Activated naive CD4-positive, alpha-beta T cell treated with anti-CD3 and anti-CD28 coated beads for 36 hours (primary cell): ENCODE measurements at regions not wholly inside any gene's neighbourhood (a gene's known extent, or its start where the extent isn't known, plus 50 kb on each side); places are given as distances from the start of the nearest gene placed in this dataset.
"Not testable (repeated sequence)": the region's sequence is repeated elsewhere in the genome, so short reads cannot be mapped to it uniquely, and the experiment has no call there.

Experiments
- CTCF ChIA-PET: fragments of 350-600 bp; sonication (Branson Sonifier 250); formaldehyde crosslinking; loops from one replicate; lab custom pipeline; 2021; ENCODE audit warnings: antibody characterized with exemption; lab: Charles Lee
- DNase-seq: peaks from one replicate; pipeline ENCODE4 v3.0.0-alpha.2; 2020
- H3K27ac Mint-ChIP-seq: one replicate; pipeline ENCODE4 v1.8.0; 2021; ENCODE audit warnings: mild to moderate bottlenecking, mixed read lengths
- H3K27me3 Mint-ChIP-seq: one replicate; pipeline ENCODE4 v1.8.0; 2021; ENCODE audit warnings: low read depth, mixed read lengths
- H3K36me3 Mint-ChIP-seq: one replicate; pipeline ENCODE4 v1.8.0; 2021; ENCODE audit warnings: low read depth, mixed read lengths
- H3K4me1 Mint-ChIP-seq: one replicate; pipeline ENCODE4 v1.8.0; 2021; ENCODE audit warnings: low read depth, mixed read lengths
- H3K4me3 Mint-ChIP-seq: one replicate; pipeline ENCODE4 v1.8.0; 2021; ENCODE audit warnings: mild to moderate bottlenecking, moderate library complexity, mixed read lengths
- H3K9me3 Mint-ChIP-seq: one replicate; pipeline ENCODE4 v1.8.0; 2021; ENCODE audit warnings: mixed read lengths
- intact Hi-C: fragments of 100-400 bp; cut with micrococcal nuclease; formaldehyde crosslinking; loops from one replicate; pipeline ENCODE4 v1.15.1; 2023

DNA sequence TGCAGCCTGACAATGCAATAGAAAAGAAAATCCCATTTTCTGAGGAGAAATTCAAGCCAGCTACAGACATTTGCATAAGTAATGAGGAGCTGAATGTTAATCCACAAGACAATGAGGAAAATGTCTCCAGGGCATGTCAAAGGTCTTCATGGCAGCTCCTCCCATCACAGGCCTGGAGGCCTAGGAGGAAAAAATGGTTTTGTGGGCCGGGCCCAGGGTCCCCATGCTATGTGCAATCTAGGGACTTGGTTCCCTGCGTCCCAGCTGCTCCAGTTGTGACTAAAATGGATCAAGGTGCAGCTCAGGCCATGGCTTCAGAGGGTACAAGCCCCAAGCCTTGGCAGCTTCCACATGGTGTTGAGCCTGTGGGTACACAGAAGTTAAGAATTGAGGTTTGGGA is 132.5 kb upstream of the PARD3B start:
- H3K9me3 Mint-ChIP-seq, result peaks cover 18% of the 10 kb centered on the region
- H3K4me3 Mint-ChIP-seq, H3K27ac Mint-ChIP-seq, H3K27me3 Mint-ChIP-seq, intact Hi-C loops, DNase-seq, H3K36me3 Mint-ChIP-seq, H3K4me1 Mint-ChIP-seq, CTCF ChIA-PET: not testable (repeated sequence)

GRCh38 chr2:204415406-204416181 is 129.7 kb upstream of the PARD3B start:
- H3K27me3 Mint-ChIP-seq, result peaks cover 11% of the 10 kb centered on the region
- CTCF ChIA-PET, result no interaction called here
- intact Hi-C loops, result no loop called here

GRCh38 chr2:204416236-204416635 is 129.0 kb upstream of the PARD3B start:
- CTCF ChIA-PET, result no interaction called here
- peaks cover 3% of the 10 kb centered on the region for H3K36me3 Mint-ChIP-seq
- peaks cover 18% of the 10 kb centered on the region for H3K9me3 Mint-ChIP-seq
- H3K4me1 Mint-ChIP-seq, result no peaks in the 10 kb centered on the region
- no peak for DNase-seq
- H3K27ac Mint-ChIP-seq, result no peak overlapping the region
- no peak overlapping the region for H3K4me3 Mint-ChIP-seq
- intact Hi-C loops, result no loop called here
- H3K27me3 Mint-ChIP-seq, result peaks cover 11% of the 10 kb centered on the region

More at GRCh38 chr2:204415406-204416181, 129.7 kb upstream of the PARD3B start:
- Mint-ChIP-seq H3K27ac (no peak overlapping the region), H3K9me3 (peaks cover 18% of the 10 kb centered on the region), H3K4me1 (no peaks in the 10 kb centered on the region), H3K36me3 (peaks cover 3% of the 10 kb centered on the region), H3K4me3 (no peak overlapping the region)
- DNase-seq, result no peak

DNA sequence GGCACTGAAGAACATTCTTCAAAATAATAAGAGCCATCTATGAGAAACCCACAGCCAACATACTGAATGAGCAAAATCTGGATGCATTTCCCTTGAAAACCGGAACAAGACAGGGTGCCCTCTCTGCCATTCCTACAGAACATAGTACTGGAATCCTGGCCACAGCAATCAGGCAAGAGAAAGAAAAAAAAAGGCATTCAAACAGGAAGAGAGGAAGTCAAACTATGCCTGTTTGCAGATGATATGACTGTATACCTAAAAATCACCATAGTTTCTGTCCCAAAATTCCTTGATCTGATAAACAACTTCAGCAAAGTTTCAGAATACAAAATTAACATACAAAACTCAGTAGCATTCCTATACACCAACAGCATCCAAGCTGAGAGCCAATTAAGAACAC is 119.5 kb upstream of the PARD3B start:
- Mint-ChIP-seq H3K4me1 (no peaks in the 10 kb centered on the region), H3K27me3 (peaks cover 19% of the 10 kb centered on the region), H3K4me3 (no peak overlapping the region), H3K27ac (no peak overlapping the region), H3K9me3 (peaks cover 6% of the 10 kb centered on the region), H3K36me3 (no peaks in the 10 kb centered on the region)
- intact Hi-C loops, result no loop called here
- DNase-seq, result no peak
- CTCF ChIA-PET, result no interaction called here

DNA sequence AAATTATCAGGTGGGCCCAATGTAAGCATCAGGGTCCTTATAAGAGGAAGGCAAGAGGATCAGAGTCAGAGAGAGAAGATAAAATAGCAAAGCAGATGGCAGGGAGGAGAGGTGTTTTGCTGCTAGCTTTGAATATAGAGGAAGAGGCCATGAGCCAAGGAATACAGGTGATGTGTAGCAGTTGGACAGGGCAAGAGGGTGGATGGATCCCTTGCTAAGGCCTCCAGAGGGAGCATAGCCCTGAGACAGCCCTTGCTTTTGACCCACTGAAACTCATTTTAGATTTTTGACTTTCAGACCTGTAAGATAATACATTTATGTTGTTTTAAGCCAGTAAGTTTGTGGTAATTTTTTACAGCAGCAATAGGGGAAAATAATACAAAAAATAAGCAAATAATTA is 116.6 kb upstream of the PARD3B start:
- H3K9me3 Mint-ChIP-seq, result peaks cover 13% of the 10 kb centered on the region
- no peaks in the 10 kb centered on the region for H3K4me1 Mint-ChIP-seq
- H3K4me3 Mint-ChIP-seq, result no peak overlapping the region
- H3K27ac Mint-ChIP-seq, result no peak overlapping the region
- CTCF ChIA-PET, result interaction anchor here (0.6 kb wide), 1 partner anchor 32 kb away, joined by 7 read pairs; no protein-coding TSS in a partner anchor
- intact Hi-C loops, result no loop called here
- DNase-seq, result no peak
- peaks cover 15% of the 10 kb centered on the region for H3K27me3 Mint-ChIP-seq
- no peaks in the 10 kb centered on the region for H3K36me3 Mint-ChIP-seq

DNA sequence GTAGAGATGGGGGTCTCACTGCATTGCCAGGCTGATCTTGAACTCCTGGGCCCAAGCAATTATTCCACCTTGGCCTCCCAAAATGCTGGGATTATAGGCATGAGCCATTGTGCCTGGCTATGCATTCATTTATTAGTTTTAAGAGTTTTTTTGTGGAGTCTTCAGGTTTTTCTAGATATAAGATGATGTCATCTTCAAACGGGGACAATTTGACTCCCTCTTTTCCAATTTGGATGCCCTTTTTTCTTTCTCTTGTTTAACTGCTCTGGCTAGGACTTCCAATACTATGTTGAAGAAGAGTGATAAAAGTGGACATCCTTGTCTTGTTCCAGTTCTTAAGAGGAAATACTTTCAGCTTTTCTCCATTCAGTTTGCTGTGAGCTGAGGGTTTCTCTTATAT is 113.7 kb upstream of the PARD3B start:
- DNase-seq, result no peak
- intact Hi-C loops, result no loop called here
- Mint-ChIP-seq H3K36me3 (no peaks in the 10 kb centered on the region), H3K9me3 (peaks cover 13% of the 10 kb centered on the region), H3K4me1 (no peaks in the 10 kb centered on the region), H3K4me3 (no peak overlapping the region), H3K27me3 (peaks cover 13% of the 10 kb centered on the region), H3K27ac (no peak overlapping the region)
- CTCF ChIA-PET, result no interaction called here

GRCh38 chr2:204432196-204432595 is 113.1 kb upstream of the PARD3B start:
- peaks cover 13% of the 10 kb centered on the region for H3K27me3 Mint-ChIP-seq
- H3K27ac Mint-ChIP-seq, result no peak overlapping the region
- no peak overlapping the region for H3K4me3 Mint-ChIP-seq
- CTCF ChIA-PET, result no interaction called here
- intact Hi-C loops, result no loop called here
- peaks cover 13% of the 10 kb centered on the region for H3K9me3 Mint-ChIP-seq
- H3K36me3 Mint-ChIP-seq, result no peaks in the 10 kb centered on the region
- DNase-seq, result no peak
- H3K4me1 Mint-ChIP-seq, result no peaks in the 10 kb centered on the region

GRCh38 chr2:204434660-204435462 is 110.4 kb upstream of the PARD3B start:
- no peak overlapping the region for H3K27ac Mint-ChIP-seq
- no peak overlapping the region for H3K4me3 Mint-ChIP-seq
- peaks cover 20% of the 10 kb centered on the region for H3K27me3 Mint-ChIP-seq
- no peaks in the 10 kb centered on the region for H3K4me1 Mint-ChIP-seq
- H3K9me3 Mint-ChIP-seq, result peaks cover 13% of the 10 kb centered on the region
- CTCF ChIA-PET, result no interaction called here
- intact Hi-C loops, result no loop called here
- no peak for DNase-seq
- no peaks in the 10 kb centered on the region for H3K36me3 Mint-ChIP-seq

DNA sequence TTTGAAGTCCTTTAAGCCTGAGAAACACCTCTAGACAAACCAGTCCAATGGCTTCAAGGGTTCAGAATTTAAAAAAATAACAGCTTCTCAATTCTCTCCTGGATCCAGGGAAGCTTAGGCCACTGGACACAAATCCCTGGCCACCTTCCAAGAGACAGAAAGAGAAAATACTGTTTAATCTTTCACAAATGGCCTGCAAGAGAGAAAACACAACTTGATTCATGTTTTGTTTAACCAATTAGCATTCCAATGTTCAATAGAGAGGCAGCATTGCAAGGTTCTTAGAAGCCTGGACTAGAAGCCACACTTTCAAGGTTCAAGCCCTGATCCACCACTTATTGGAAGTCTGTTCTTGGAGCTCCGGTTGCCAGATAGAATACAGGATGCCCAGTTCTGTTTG is 109.0 kb upstream of the PARD3B start:
- no peak overlapping the region for H3K4me3 Mint-ChIP-seq
- H3K4me1 Mint-ChIP-seq, result no peaks in the 10 kb centered on the region
- no peak for DNase-seq
- peaks cover 20% of the 10 kb centered on the region for H3K27me3 Mint-ChIP-seq
- intact Hi-C loops, result no loop called here
- H3K9me3 Mint-ChIP-seq, result peaks cover 13% of the 10 kb centered on the region
- H3K27ac Mint-ChIP-seq, result no peak overlapping the region
- CTCF ChIA-PET, result no interaction called here
- H3K36me3 Mint-ChIP-seq, result no peaks in the 10 kb centered on the region

GRCh38 chr2:204437408-204437807 is 107.9 kb upstream of the PARD3B start:
- H3K4me1 Mint-ChIP-seq, result no peaks in the 10 kb centered on the region
- intact Hi-C loops, result no loop called here
- H3K9me3 Mint-ChIP-seq, result peaks cover 4% of the 10 kb centered on the region
- no peak overlapping the region for H3K27ac Mint-ChIP-seq
- no peaks in the 10 kb centered on the region for H3K36me3 Mint-ChIP-seq
- no peak overlapping the region for H3K4me3 Mint-ChIP-seq
- H3K27me3 Mint-ChIP-seq, result peaks cover 27% of the 10 kb centered on the region
- DNase-seq, result no peak
- CTCF ChIA-PET, result no interaction called here

DNA sequence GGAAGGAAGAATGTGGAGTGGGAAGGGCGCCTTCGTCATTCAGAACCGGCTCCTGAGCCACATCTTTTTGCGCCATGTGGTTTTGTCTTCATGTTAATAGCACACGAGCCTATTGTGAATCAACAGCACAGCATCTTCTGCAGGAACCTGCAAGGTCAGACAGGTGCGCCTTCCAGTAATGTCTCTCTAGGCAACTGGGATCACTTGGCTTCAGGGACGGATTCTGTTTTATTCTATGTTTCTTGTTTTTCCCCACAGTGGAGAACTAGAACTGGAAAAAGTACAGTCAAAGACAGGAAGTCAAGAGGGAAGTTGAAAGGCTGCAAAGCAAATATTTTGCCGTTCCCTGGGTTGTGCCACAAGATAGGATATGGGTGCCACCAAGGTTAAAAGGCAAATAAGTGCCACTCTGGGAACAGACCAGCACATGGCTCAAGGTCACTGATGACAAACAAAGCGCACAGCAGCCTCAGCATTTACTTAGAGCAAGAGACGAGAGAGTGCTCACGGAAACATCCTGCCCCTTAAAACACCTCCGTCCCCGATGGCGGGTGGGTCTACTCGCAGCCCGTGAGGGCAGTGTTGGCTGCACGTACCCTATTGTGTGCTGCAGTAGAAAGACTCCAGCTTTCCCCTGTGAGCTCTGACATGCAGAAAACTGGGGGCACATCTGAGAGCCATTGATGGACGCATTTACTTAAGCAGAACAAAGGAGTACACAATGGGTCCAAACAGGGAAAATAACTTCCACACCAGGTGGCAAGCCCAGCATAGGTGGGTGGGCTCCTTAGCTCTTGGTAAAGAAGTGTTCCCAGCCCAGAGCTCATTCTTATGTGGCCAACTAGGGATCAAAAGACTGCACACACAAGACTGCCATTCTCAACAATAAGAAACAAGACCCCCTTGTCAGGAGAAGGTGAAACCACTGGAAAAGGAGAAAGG is 107.2 kb upstream of the PARD3B start:
- Mint-ChIP-seq H3K36me3 (no peaks in the 10 kb centered on the region), H3K27ac (no peak overlapping the region), H3K4me3 (no peak overlapping the region), H3K27me3 (peaks cover 28% of the 10 kb centered on the region), H3K9me3 (no peaks in the 10 kb centered on the region), H3K4me1 (no peaks in the 10 kb centered on the region)
- CTCF ChIA-PET, result no interaction called here
- no peak for DNase-seq
- intact Hi-C loops, result no loop called here

GRCh38 chr2:204441316-204441715 is 104.0 kb upstream of the PARD3B start:
- Mint-ChIP-seq H3K9me3 (peaks cover 7% of the 10 kb centered on the region), H3K4me1 (no peaks in the 10 kb centered on the region)

More at GRCh38 chr2:204441316-204441715, 104.0 kb upstream of the PARD3B start:
- CTCF ChIA-PET, result interaction anchor here (0.7 kb wide), 1 partner anchor 20 kb away, joined by 4 read pairs; no protein-coding TSS in a partner anchor
- Mint-ChIP-seq H3K27me3 (peaks cover 31% of the 10 kb centered on the region), H3K27ac (no peak overlapping the region), H3K36me3 (no peaks in the 10 kb centered on the region), H3K4me3 (no peak overlapping the region)
- intact Hi-C loops, result no loop called here
- no peak for DNase-seq
